ENCODE measurements at regions not wholly inside any gene's neighbourhood (a gene's known extent, or its start where the extent isn't known, plus 50 kb on each side); places are given as distances from the start of the nearest gene placed in this dataset.
"Not testable (repeated sequence)": the region's sequence is repeated elsewhere in the genome, so short reads cannot be mapped to it uniquely, and the experiment has no call there.

GRCh38 chr1:157326173-157326859 lies 188.1 kb upstream of the ETV3 start (continued):
- TF ChIP-seq, protein P1, sequence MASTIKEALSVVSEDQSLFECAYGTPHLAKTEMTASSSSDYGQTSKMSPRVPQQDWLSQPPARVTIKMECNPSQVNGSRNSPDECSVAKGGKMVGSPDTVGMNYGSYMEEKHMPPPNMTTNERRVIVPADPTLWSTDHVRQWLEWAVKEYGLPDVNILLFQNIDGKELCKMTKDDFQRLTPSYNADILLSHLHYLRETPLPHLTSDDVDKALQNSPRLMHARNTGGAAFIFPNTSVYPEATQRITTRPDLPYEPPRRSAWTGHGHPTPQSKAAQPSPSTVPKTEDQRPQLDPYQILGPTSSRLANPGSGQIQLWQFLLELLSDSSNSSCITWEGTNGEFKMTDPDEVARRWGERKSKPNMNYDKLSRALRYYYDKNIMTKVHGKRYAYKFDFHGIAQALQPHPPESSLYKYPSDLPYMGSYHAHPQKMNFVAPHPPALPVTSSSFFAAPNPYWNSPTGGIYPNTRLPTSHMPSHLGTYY (CRISPR knock-in tag; IDR thresholded peaks at IDR 0.05), result no peak
- TF ChIP-seq ZNF219 (CRISPR knock-in tag; IDR thresholded peaks at IDR 0.05; ENCODE audit: borderline replicate concordance) (no peak), JAZF1 (CRISPR knock-in tag; IDR thresholded peaks at IDR 0.05) (no peak), TEAD1 (CRISPR knock-in tag; IDR thresholded peaks at IDR 0.05) (no peak), SP1 (CRISPR knock-in tag; conservative IDR thresholded peaks at IDR 0.05) (no peak)
- TF ChIP-seq, protein P2, sequence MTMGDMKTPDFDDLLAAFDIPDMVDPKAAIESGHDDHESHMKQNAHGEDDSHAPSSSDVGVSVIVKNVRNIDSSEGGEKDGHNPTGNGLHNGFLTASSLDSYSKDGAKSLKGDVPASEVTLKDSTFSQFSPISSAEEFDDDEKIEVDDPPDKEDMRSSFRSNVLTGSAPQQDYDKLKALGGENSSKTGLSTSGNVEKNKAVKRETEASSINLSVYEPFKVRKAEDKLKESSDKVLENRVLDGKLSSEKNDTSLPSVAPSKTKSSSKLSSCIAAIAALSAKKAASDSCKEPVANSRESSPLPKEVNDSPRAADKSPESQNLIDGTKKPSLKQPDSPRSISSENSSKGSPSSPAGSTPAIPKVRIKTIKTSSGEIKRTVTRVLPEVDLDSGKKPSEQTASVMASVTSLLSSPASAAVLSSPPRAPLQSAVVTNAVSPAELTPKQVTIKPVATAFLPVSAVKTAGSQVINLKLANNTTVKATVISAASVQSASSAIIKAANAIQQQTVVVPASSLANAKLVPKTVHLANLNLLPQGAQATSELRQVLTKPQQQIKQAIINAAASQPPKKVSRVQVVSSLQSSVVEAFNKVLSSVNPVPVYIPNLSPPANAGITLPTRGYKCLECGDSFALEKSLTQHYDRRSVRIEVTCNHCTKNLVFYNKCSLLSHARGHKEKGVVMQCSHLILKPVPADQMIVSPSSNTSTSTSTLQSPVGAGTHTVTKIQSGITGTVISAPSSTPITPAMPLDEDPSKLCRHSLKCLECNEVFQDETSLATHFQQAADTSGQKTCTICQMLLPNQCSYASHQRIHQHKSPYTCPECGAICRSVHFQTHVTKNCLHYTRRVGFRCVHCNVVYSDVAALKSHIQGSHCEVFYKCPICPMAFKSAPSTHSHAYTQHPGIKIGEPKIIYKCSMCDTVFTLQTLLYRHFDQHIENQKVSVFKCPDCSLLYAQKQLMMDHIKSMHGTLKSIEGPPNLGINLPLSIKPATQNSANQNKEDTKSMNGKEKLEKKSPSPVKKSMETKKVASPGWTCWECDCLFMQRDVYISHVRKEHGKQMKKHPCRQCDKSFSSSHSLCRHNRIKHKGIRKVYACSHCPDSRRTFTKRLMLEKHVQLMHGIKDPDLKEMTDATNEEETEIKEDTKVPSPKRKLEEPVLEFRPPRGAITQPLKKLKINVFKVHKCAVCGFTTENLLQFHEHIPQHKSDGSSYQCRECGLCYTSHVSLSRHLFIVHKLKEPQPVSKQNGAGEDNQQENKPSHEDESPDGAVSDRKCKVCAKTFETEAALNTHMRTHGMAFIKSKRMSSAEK (CRISPR knock-in tag; IDR thresholded peaks at IDR 0.05; ENCODE audit: borderline replicate concordance), result no peak

DNA sequence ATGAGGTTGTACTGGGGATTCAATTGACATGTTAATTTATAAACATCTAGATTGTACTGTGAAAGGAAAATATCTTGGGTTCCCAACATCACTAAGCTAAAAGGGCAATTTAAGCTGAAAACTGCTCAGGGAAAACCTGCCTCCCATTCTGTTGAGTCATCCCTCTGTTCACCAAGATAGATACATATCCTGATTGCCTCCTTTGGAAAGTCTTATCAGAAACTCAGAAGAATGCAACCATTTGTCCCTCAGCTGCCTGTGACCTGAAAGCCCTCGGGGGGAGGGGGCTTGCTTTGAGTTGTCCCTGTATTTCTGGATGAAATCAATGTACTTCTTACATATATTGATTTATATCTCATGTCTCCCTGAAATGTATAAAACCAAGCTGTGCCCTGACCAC lies 187.0 kb upstream of the ETV3 start:
- ATAC-seq (no peak), DNase-seq (ENCODE audit: low spot score) (no peak)
- Mint-ChIP-seq H3K9me3 (peaks cover 33% of the 10 kb centered on the region), H3K36me3 (peaks cover 28% of the 10 kb centered on the region), H3K4me1 (peaks cover 27% of the 10 kb centered on the region), H3K4me3 (no peak overlapping the region), H3K27me3 (ENCODE audit: low read depth) (no peaks in the 10 kb centered on the region; the same call in 1 of the 2 replicates), H3K27ac (no peak overlapping the region)
- ChIA-PET POLR2A (no interaction called here), CTCF (interaction anchor here (1.1 to 1.6 kb wide), 2 partner anchors 46 to 180 kb away, joined by 3 to 8 read pairs; no protein-coding TSS in a partner anchor)
- TF ChIP-seq E2F5 (CRISPR knock-in tag; IDR thresholded peaks at IDR 0.05), result no peak

DNA sequence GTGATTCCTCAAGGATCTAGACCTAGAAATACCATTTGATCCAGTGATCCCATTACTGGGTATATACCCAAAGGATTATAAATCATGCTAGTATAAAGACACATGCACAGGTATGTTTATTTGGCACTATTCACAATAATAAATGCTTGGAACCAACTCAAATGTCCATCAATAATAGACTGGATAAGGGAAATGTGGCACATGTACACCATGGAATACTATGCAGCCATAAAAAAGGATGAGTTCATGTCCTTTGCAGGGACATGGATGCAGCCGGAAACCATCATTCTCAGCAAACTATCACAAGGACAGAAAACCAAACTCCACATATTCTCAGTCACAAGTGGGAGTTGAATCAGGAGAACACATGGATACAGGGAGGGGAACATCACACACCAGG lies 183.8 kb upstream of the ETV3 start:
- H3K27me3 Mint-ChIP-seq (ENCODE audit: low read depth); POLR2A ChIA-PET; DNase-seq (ENCODE audit: low spot score); CTCF ChIA-PET; H3K4me3 Mint-ChIP-seq; ATAC-seq; H3K27ac Mint-ChIP-seq: not testable (repeated sequence)
- H3K4me1 Mint-ChIP-seq, result peaks cover 22% of the 10 kb centered on the region
- H3K36me3 Mint-ChIP-seq, result peaks cover 52% of the 10 kb centered on the region
- peaks cover 52% of the 10 kb centered on the region for H3K9me3 Mint-ChIP-seq

DNA sequence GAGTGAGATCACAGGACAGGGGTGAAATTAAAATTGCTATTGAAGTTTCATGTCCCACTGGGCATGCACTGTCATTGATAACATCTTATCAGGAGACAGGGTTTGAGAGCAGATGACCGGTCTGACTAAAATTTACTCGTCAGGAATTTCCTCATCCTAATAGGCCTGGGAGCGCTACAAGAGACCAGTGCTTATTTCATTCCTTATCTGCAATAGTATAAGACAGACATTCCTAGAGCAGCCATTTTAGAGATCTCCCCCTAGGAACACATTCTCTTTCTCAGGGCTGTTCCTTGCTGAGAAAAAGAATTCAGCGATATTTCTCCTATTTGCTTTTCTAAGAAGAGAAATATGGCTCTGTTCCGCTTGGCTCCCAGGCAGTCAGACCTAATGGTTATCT lies 181.4 kb upstream of the ETV3 start:
- peaks cover 68% of the 10 kb centered on the region for H3K9me3 Mint-ChIP-seq
- peaks cover 10% of the 10 kb centered on the region for H3K27me3 Mint-ChIP-seq (ENCODE audit: low read depth)
- TF ChIP-seq ZNF317 (CRISPR knock-in tag; IDR thresholded peaks at IDR 0.05; ENCODE audit: borderline replicate concordance, low read depth) (no peak), AR (CRISPR knock-in tag; IDR thresholded peaks at IDR 0.05) (no peak), ZNF423 (CRISPR knock-in tag; IDR thresholded peaks at IDR 0.05) (no peak), E2F1 (CRISPR knock-in tag; IDR thresholded peaks at IDR 0.05) (no peak), ELF4 (CRISPR knock-in tag; IDR thresholded peaks at IDR 0.05; ENCODE audit: low read depth) (no peak), FOXP4 (CRISPR knock-in tag; IDR thresholded peaks at IDR 0.05) (no peak)
- ChIA-PET CTCF (no interaction called here), POLR2A (no interaction called here)
- no peak for DNase-seq (ENCODE audit: low spot score)
- H3K27ac Mint-ChIP-seq, result no peak overlapping the region
- no peak for ATAC-seq
- no peak overlapping the region for H3K4me3 Mint-ChIP-seq
- no peaks in the 10 kb centered on the region for H3K4me1 Mint-ChIP-seq
- peaks cover 58% of the 10 kb centered on the region for H3K36me3 Mint-ChIP-seq

GRCh38 chr1:157317229-157317628 lies 179.0 kb upstream of the ETV3 start:
- H3K27ac Mint-ChIP-seq; H3K4me3 Mint-ChIP-seq; ATAC-seq; DNase-seq (ENCODE audit: low spot score); CTCF ChIA-PET; H3K4me1 Mint-ChIP-seq; H3K27me3 Mint-ChIP-seq (ENCODE audit: low read depth); POLR2A ChIA-PET: not testable (repeated sequence)
- Mint-ChIP-seq H3K36me3 (peaks cover 58% of the 10 kb centered on the region), H3K9me3 (peaks cover 68% of the 10 kb centered on the region)

Data from WTC11 (cell line).